H1 (cell line): ENCODE measurements at regions not wholly inside any gene's neighbourhood (a gene's known extent, or its start where the extent isn't known, plus 50 kb on each side); places are given as distances from the start of the nearest gene placed in this dataset.

ENCODE experiments used
- CTCF ChIP-seq, 3 experiments: IDR thresholded peaks; 1 replicate in 2 of 3; 2 replicates in 1 of 3; pipeline versions ENCODE4 v1.5.1 to v1.6.1; 2011; ENCODE audit warnings: low read length in 3 of 3, mild to moderate bottlenecking in 3 of 3, inconsistent platforms in 2 of 3, low read depth in 1 of 3, moderate library complexity in 1 of 3; ENCODE audit not compliant: insufficient read depth in 1 of 3; ENCODE audit errors: control extremely low read depth in 1 of 3
- EP300 ChIP-seq, 2 experiments: IDR thresholded peaks; 1 replicate in 1 of 2; 2 replicates in 1 of 2; pipeline ENCODE4 v1.6.1; 2011 to 2012; ENCODE audit warnings: low read depth in 2 of 2, low read length in 2 of 2, mild to moderate bottlenecking in 2 of 2, borderline replicate concordance in 1 of 2, inconsistent platforms in 1 of 2, moderate library complexity in 1 of 2
- EZH2 ChIP-seq: fragments of 200-600 bp; sonication (generic); IDR thresholded peaks from 2 replicates; pipeline ENCODE4 v1.7.1; 2012; ENCODE audit warnings: low read depth, mild to moderate bottlenecking, moderate library complexity, low read length, inconsistent platforms; ENCODE audit not compliant: severe bottlenecking
- MAX ChIP-seq: IDR thresholded peaks from 2 replicates; pipeline ENCODE4 v1.6.1; 2012; ENCODE audit warnings: inconsistent platforms
- NRF1 ChIP-seq: IDR thresholded peaks from 2 replicates; pipeline ENCODE4 v1.6.1; 2011; ENCODE audit warnings: mild to moderate bottlenecking, low read depth, low read length, improper control_type of control experiment

- TF ChIP-seq CTCF (IDR thresholded peaks at IDR 0.05; ENCODE audit: control extremely low read depth in 1 of 3, insufficient read depth in 1 of 3, low read depth in 1 of 3, low read length in 3 of 3) (no peak), EP300 (IDR thresholded peaks at IDR 0.05; ENCODE audit: borderline replicate concordance in 1 of 2, low read depth in 2 of 2, low read length in 2 of 2) (no peak), NRF1 (no peak), EZH2 (no peak), MAX (no peak)
Observed at GRCh38 chr9:40927851-40928802, 200.4 kb downstream of the FOXD4L6 start.
